ENCODE measurements at regions not wholly inside any gene's neighbourhood (a gene's known extent, or its start where the extent isn't known, plus 50 kb on each side); places are given as distances from the start of the nearest gene placed in this dataset.
"Not testable (repeated sequence)": the region's sequence is repeated elsewhere in the genome, so short reads cannot be mapped to it uniquely, and the experiment has no call there.

- Histone ChIP-seq H3K4me1 (no peaks in the 10 kb centered on the region), H3K4me3 (no peak overlapping the region), H3K9me3 (no peaks in the 10 kb centered on the region), H3K36me3 (no peaks in the 10 kb centered on the region), H3K27ac (no peak overlapping the region), H3K27me3 (no peaks in the 10 kb centered on the region)
- TF ChIP-seq CTCF (IDR thresholded peaks at IDR 0.05) (no peak), POLR2A (IDR thresholded peaks at IDR 0.05) (no peak)
- WGBS, 2 donors, result 70 to 80% methylated on average over 1 of the region's 1 CpG
- DNase-seq, result no peak
- intact Hi-C loops (cut with DNase I), result no loop called here
These were observed 233.0 kb upstream of the SLC7A11 start for GRCh38 chr4:138475116-138475515.

GRCh38 chr4:138473339-138473738, 231.2 kb upstream of the SLC7A11 start:
- H3K4me3 ChIP-seq, result no peak overlapping the region
- no peaks in the 10 kb centered on the region for H3K36me3 ChIP-seq
- H3K9me3 ChIP-seq, result no peaks in the 10 kb centered on the region
- intact Hi-C loops (cut with DNase I), result no loop called here
- no peak for TF ChIP-seq CTCF (IDR thresholded peaks at IDR 0.05)
- no peak for TF ChIP-seq POLR2A (IDR thresholded peaks at IDR 0.05)
- 88 to 93% methylated on average over 4 of the region's 4 CpGs for WGBS, 2 donors
- DNase-seq, result no peak
- H3K27me3 ChIP-seq, result no peaks in the 10 kb centered on the region
- no peak overlapping the region for H3K27ac ChIP-seq
- no peaks in the 10 kb centered on the region for H3K4me1 ChIP-seq

GRCh38 chr4:138460477-138461414, 218.6 kb upstream of the SLC7A11 start:
- Histone ChIP-seq H3K27me3 (no peaks in the 10 kb centered on the region), H3K9me3 (no peaks in the 10 kb centered on the region), H3K4me1 (no peaks in the 10 kb centered on the region), H3K27ac (no peak overlapping the region), H3K4me3 (no peak overlapping the region), H3K36me3 (no peaks in the 10 kb centered on the region)
- DNase-seq, result no peak
- 79 to 83% methylated on average over 6 of the region's 6 CpGs for WGBS, 2 donors
- no peak for TF ChIP-seq CTCF (IDR thresholded peaks at IDR 0.05)
- TF ChIP-seq POLR2A (IDR thresholded peaks at IDR 0.05), result no peak
- intact Hi-C loops (cut with DNase I), result no loop called here

GRCh38 chr4:138458751-138459150, 216.6 kb upstream of the SLC7A11 start:
- Histone ChIP-seq H3K9me3 (no peaks in the 10 kb centered on the region), H3K4me3 (no peak overlapping the region), H3K27ac (no peak overlapping the region), H3K27me3 (no peaks in the 10 kb centered on the region), H3K36me3 (no peaks in the 10 kb centered on the region), H3K4me1 (no peaks in the 10 kb centered on the region)
- no peak for DNase-seq
- intact Hi-C loops (cut with DNase I), result no loop called here
- TF ChIP-seq POLR2A (IDR thresholded peaks at IDR 0.05), result no peak
- no peak for TF ChIP-seq CTCF (IDR thresholded peaks at IDR 0.05)
- WGBS, 2 donors, result 69 to 81% methylated on average over 3 of the region's 3 CpGs

- H3K4me3 ChIP-seq; H3K36me3 ChIP-seq; DNase-seq; H3K9me3 ChIP-seq; H3K4me1 ChIP-seq; intact Hi-C loops (cut with DNase I); H3K27ac ChIP-seq; H3K27me3 ChIP-seq: not testable (repeated sequence)
- 72 to 76% methylated on average over 2 of the region's 2 CpGs for WGBS, 2 donors
These were observed 214.2 kb upstream of the SLC7A11 start for GRCh38 chr4:138456349-138456748.

All from esophagus squamous epithelium (tissue), 5 donors.